ENCODE measurements at regions not wholly inside any gene's neighbourhood (a gene's known extent, or its start where the extent isn't known, plus 50 kb on each side); places are given as distances from the start of the nearest gene placed in this dataset.

GRCh38 chr11:36997656-36998055 is 399.6 kb upstream of the RAG2 start:
- no peak for TF ChIP-seq POLR2A (IDR thresholded peaks at IDR 0.05)
- TF ChIP-seq CTCF (IDR thresholded peaks at IDR 0.05), result no peak
- TF ChIP-seq POLR2AphosphoS5 (IDR thresholded peaks at IDR 0.05), result no peak
- TF ChIP-seq EP300 (IDR thresholded peaks at IDR 0.05), result no peak

Data from stomach (tissue), 4 donors.